ENCODE measurements at regions not wholly inside any gene's neighbourhood (a gene's known extent, or its start where the extent isn't known, plus 50 kb on each side); places are given as distances from the start of the nearest gene placed in this dataset.

GRCh38 chr6:156030053-156030452 is 574.4 kb upstream of the NOX3 start:
- TF ChIP-seq MXI1 (conservative IDR thresholded peaks at IDR 0.05; ENCODE audit: poor library complexity, severe bottlenecking) (no peak), CTCF (IDR thresholded peaks at IDR 0.05; ENCODE audit: poor library complexity, severe bottlenecking) (no peak), EP300 (conservative IDR thresholded peaks at IDR 0.05; ENCODE audit: poor library complexity, severe bottlenecking) (no peak)

Measured in neural cell (in vitro differentiated cells).